Thyroid gland (tissue), 4 donors: ENCODE measurements at regions not wholly inside any gene's neighbourhood (a gene's known extent, or its start where the extent isn't known, plus 50 kb on each side); places are given as distances from the start of the nearest gene placed in this dataset.

Source experiments
- DNase-seq, 2 donors: peaks; one replicate each; pipeline ENCODE4 v3.0.0-alpha.2; 2019
- H3K27ac ChIP-seq, 3 donors: fragments of 200-600 bp; sonication (generic); 1 replicate in 2 of 3; 2 replicates in 1 of 3; pipeline ENCODE4 v1.5.1; 2016 to 2019; ENCODE audit warnings: mild to moderate bottlenecking in 1 of 3, moderate library complexity in 1 of 3
- H3K27me3 ChIP-seq: fragments of 200-600 bp; sonication (generic); one replicate; pipeline ENCODE4 v1.5.1; 2019
- H3K36me3 ChIP-seq, 2 donors: fragments of 200-600 bp; sonication (generic); one replicate each; pipeline ENCODE4 v1.5.1; 2016 to 2019
- H3K4me1 ChIP-seq, 2 donors: fragments of 200-600 bp; sonication (generic); one replicate each; pipeline ENCODE4 v1.5.1; 2017 to 2019
- H3K4me3 ChIP-seq, 3 donors: fragments of 200-600 bp; sonication (generic); replicated peaks in 1 of 3; 1 replicate in 2 of 3; 2 replicates in 1 of 3; pipeline ENCODE4 v1.5.1; 2016; ENCODE audit warnings: mild to moderate bottlenecking in 1 of 3
- H3K9me3 ChIP-seq: fragments of 200-600 bp; sonication (generic); one replicate; pipeline ENCODE4 v1.5.1; 2017
- POLR2A ChIP-seq, 2 donors: fragments of 450-650 bp; IDR thresholded peaks; one replicate each; pipeline ENCODE4 v1.6.1; 2017; ENCODE audit warnings: antibody characterized with exemption in 2 of 2, mild to moderate bottlenecking in 2 of 2, moderate library complexity in 1 of 2
- WGBS, 2 donors: methylation state at CpG; one replicate each; pipeline ENCODE4 v1.1.5; 2017; 5-methylcytosine and 5-hydroxymethylcytosine counted together
- intact Hi-C: fragments of 100-400 bp; cut with DNase I; formaldehyde crosslinking; loops from one replicate; pipeline ENCODE4 v1.15.1; 2023
- TF ChIP-seq, protein P1 (sequence below), 6 experiments: fragments of 200-600 bp in 3 of 6; fragments of 450-650 bp in 3 of 6; sonication (generic) in 3 of 6; IDR thresholded peaks; one replicate each; pipeline ENCODE4 v1.5.1; 2016 to 2019; ENCODE audit warnings: antibody characterized with exemption in 6 of 6, mild to moderate bottlenecking in 2 of 6, inconsistent platforms in 1 of 6, moderate library complexity in 1 of 6

- intact Hi-C loops = no loop called here
- DNase-seq = no peak
- Histone ChIP-seq H3K4me3 (no peak overlapping the region), H3K27ac (no peak overlapping the region), H3K27me3 (no peaks in the 10 kb centered on the region), H3K9me3 (no peaks in the 10 kb centered on the region), H3K36me3 (no peaks in the 10 kb centered on the region), H3K4me1 (peaks cover 0 to 3% of the 10 kb centered on the region in 2 donors)
- 71 to 74% methylated on average over 3 of the region's 3 CpGs for WGBS, 2 donors
- TF ChIP-seq POLR2A (IDR thresholded peaks at IDR 0.05) = no peak
- TF ChIP-seq, protein P1, sequence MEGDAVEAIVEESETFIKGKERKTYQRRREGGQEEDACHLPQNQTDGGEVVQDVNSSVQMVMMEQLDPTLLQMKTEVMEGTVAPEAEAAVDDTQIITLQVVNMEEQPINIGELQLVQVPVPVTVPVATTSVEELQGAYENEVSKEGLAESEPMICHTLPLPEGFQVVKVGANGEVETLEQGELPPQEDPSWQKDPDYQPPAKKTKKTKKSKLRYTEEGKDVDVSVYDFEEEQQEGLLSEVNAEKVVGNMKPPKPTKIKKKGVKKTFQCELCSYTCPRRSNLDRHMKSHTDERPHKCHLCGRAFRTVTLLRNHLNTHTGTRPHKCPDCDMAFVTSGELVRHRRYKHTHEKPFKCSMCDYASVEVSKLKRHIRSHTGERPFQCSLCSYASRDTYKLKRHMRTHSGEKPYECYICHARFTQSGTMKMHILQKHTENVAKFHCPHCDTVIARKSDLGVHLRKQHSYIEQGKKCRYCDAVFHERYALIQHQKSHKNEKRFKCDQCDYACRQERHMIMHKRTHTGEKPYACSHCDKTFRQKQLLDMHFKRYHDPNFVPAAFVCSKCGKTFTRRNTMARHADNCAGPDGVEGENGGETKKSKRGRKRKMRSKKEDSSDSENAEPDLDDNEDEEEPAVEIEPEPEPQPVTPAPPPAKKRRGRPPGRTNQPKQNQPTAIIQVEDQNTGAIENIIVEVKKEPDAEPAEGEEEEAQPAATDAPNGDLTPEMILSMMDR (IDR thresholded peaks at IDR 0.05) = no peak
Observed at GRCh38 chr14:48963231-48963790, 622.9 kb downstream of the RPS29 start.

DNA sequence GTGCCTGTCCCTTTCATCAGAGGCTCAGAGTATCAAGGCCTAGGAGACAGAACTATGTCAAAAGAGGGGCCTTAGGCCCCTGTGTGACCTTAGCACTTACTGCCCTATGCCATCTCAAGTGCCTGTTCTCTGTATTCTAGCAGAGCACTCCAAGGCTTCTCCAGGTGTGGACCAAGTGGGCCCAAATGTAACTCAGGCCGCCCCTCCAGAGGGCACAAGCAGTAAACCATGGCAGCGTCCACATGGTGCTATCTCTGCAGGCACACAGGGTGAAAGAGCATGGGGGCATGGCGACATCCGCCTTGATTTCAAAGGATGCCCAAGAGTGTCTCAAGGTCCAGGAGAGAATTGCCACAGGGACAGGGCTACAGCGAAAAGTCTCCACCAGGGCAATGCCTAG lies 628.7 kb downstream of the RPS29 start:
- no peaks in the 10 kb centered on the region for H3K9me3 ChIP-seq
- TF ChIP-seq, protein P1 (IDR thresholded peaks at IDR 0.05) = no peak
- TF ChIP-seq POLR2A (IDR thresholded peaks at IDR 0.05) = no peak
- H3K27ac ChIP-seq = no peak overlapping the region
- 69% methylated on average over 5 of the region's 5 CpGs for WGBS, 2 donors
- H3K4me1 ChIP-seq = peaks cover 0 to 5% of the 10 kb centered on the region in 2 donors
- H3K27me3 ChIP-seq = no peaks in the 10 kb centered on the region
- peak; percentile 54 to 64 for DNase-seq
- intact Hi-C loops = no loop called here
- H3K36me3 ChIP-seq = no peaks in the 10 kb centered on the region
- H3K4me3 ChIP-seq = no peak overlapping the region

DNA sequence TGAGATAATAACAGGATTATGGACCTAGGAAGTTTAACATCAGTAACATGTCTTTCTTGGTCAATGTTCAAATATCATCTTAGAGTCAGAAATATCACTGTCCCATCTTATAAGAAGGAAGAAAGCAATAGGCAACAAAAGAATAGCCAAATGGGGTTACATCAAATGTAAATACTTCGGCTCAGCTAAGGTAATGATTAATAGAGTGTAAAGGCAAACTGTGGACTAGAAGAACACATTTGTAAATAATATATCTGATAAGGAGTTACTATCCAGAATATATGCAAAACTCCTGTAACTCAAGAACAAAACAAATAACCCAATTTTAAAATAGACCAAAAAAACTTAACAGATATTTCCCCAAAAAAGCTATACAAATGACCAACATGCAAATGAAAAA lies 630.3 kb downstream of the RPS29 start:
- TF ChIP-seq, protein P1 (IDR thresholded peaks at IDR 0.05) = no peak
- no peak for TF ChIP-seq POLR2A (IDR thresholded peaks at IDR 0.05)
- no peak for DNase-seq
- no peaks in the 10 kb centered on the region for H3K27me3 ChIP-seq
- intact Hi-C loops = no loop called here
- no peak overlapping the region for H3K4me3 ChIP-seq
- WGBS, 2 donors = 89 to 90% methylated on average over 1 of the region's 1 CpG
- H3K4me1 ChIP-seq = peaks cover 0 to 5% of the 10 kb centered on the region in 2 donors
- no peak overlapping the region for H3K27ac ChIP-seq
- H3K36me3 ChIP-seq = no peaks in the 10 kb centered on the region
- no peaks in the 10 kb centered on the region for H3K9me3 ChIP-seq

- no peaks in the 10 kb centered on the region for H3K27me3 ChIP-seq
- intact Hi-C loops = no loop called here
- peaks cover 0 to 5% of the 10 kb centered on the region in 2 donors for H3K4me1 ChIP-seq
- H3K9me3 ChIP-seq = no peaks in the 10 kb centered on the region
- 95 to 96% methylated on average over 1 of the region's 1 CpG for WGBS, 2 donors
- no peak for DNase-seq
- H3K36me3 ChIP-seq = no peaks in the 10 kb centered on the region
- no peak overlapping the region for H3K27ac ChIP-seq
- no peak overlapping the region for H3K4me3 ChIP-seq
- TF ChIP-seq, protein P1 (IDR thresholded peaks at IDR 0.05) = no peak
- TF ChIP-seq POLR2A (IDR thresholded peaks at IDR 0.05) = no peak
Observed at GRCh38 chr14:48954446-48954845, 631.7 kb downstream of the RPS29 start.

DNA sequence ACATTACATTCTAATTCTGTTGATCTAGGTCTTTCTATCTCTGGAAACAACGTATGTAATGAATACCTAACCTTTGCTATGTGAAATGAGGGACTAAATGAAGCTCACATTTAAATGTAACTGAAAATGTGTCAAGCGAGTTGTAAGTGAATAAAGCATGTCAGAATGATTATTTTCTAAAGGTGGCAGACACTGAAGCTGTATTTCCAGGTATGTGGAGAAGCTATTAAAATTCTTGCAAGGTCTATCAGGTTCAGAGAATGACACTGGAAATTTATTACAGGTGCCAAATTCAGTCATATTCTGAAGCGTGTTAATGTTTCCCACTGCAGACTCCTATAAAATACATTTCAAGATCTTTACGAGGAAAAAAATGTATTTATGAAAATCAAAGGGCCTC lies 641.4 kb downstream of the RPS29 start:
- DNase-seq = no peak
- Histone ChIP-seq H3K27ac (no peak overlapping the region), H3K9me3 (no peaks in the 10 kb centered on the region), H3K4me1 (no peaks in the 10 kb centered on the region), H3K36me3 (no peaks in the 10 kb centered on the region), H3K27me3 (no peaks in the 10 kb centered on the region), H3K4me3 (no peak overlapping the region)
- TF ChIP-seq POLR2A (IDR thresholded peaks at IDR 0.05) = no peak
- TF ChIP-seq, protein P1 (IDR thresholded peaks at IDR 0.05) = no peak
- intact Hi-C loops = no loop called here
- 86 to 90% methylated on average over 4 of the region's 4 CpGs for WGBS, 2 donors
